Vagina (tissue), 2 donors: ENCODE measurements at regions not wholly inside any gene's neighbourhood (a gene's known extent, or its start where the extent isn't known, plus 50 kb on each side); places are given as distances from the start of the nearest gene placed in this dataset.

Experiments used
- CTCF ChIP-seq, 3 experiments: fragments of 450-650 bp in 2 of 3; fragments of 200-600 bp in 1 of 3; sonication (generic) in 1 of 3; IDR thresholded peaks; one replicate each; pipeline ENCODE4 v1.5.1; 2017 to 2019; ENCODE audit warnings: antibody characterized with exemption in 3 of 3, mild to moderate bottlenecking in 2 of 3, moderate library complexity in 2 of 3
- POLR2A ChIP-seq, 2 donors: fragments of 450-650 bp; IDR thresholded peaks; one replicate each; pipeline ENCODE4 v1.6.1; 2017; ENCODE audit warnings: antibody characterized with exemption in 2 of 2, mild to moderate bottlenecking in 2 of 2, moderate library complexity in 2 of 2
- POLR2AphosphoS5 ChIP-seq, 2 donors: sonication (generic); formaldehyde crosslinking; IDR thresholded peaks; one replicate each; pipeline ENCODE4 v1.9.0; 2017; ENCODE audit warnings: antibody characterized with exemption in 2 of 2, mild to moderate bottlenecking in 2 of 2, low read depth in 1 of 2; ENCODE audit not compliant: insufficient read depth in 1 of 2

GRCh38 chr17:26766743-26767142 lies 527.2 kb upstream of the WSB1 start:
- TF ChIP-seq CTCF (IDR thresholded peaks at IDR 0.05) (no peak), POLR2A (IDR thresholded peaks at IDR 0.05) (no peak), POLR2AphosphoS5 (IDR thresholded peaks at IDR 0.05; ENCODE audit: insufficient read depth in 1 of 2, low read depth in 1 of 2) (no peak)
